ENCODE measurements at regions not wholly inside any gene's neighbourhood (a gene's known extent, or its start where the extent isn't known, plus 50 kb on each side); places are given as distances from the start of the nearest gene placed in this dataset.

- no peak for TF ChIP-seq CTCF (IDR thresholded peaks at IDR 0.05; ENCODE audit: low read depth, low read length)
- TF ChIP-seq POLR2A (IDR thresholded peaks at IDR 0.05; ENCODE audit: extremely low read depth, insufficient read length) = no peak
These were observed 498.8 kb upstream of the CDH18 start for GRCh38 chr5:20486826-20487225.
